Type B pancreatic cell (in vitro differentiated cells): ENCODE measurements at regions not wholly inside any gene's neighbourhood (a gene's known extent, or its start where the extent isn't known, plus 50 kb on each side); places are given as distances from the start of the nearest gene placed in this dataset.

Source experiments
- DNase-seq: peaks from one replicate; pipeline ENCODE4 v3.0.0; 2021; ENCODE audit warnings: mixed read lengths; ENCODE audit not compliant: unreplicated experiment; ENCODE audit errors: extremely low spot score
- H3K27ac Mint-ChIP-seq: 2 replicates; pipeline ENCODE4 v1.8.0; 2021; ENCODE audit warnings: mild to moderate bottlenecking, mixed read lengths
- H3K27me3 Mint-ChIP-seq: 2 replicates; pipeline ENCODE4 v1.8.0; 2021; ENCODE audit warnings: mixed read lengths
- H3K36me3 Mint-ChIP-seq: 2 replicates; pipeline ENCODE4 v1.8.0; 2021; ENCODE audit warnings: mixed read lengths
- H3K4me1 Mint-ChIP-seq: one replicate; pipeline ENCODE4 v1.8.0; 2021; ENCODE audit warnings: mixed read lengths; ENCODE audit not compliant: unreplicated experiment
- H3K4me3 Mint-ChIP-seq: 2 replicates; pipeline ENCODE4 v1.8.0; 2021; ENCODE audit warnings: mild to moderate bottlenecking, mixed read lengths
- H3K9me3 Mint-ChIP-seq: 2 replicates; pipeline ENCODE4 v1.8.0; 2021; ENCODE audit warnings: mixed read lengths
- CTCF ChIP-seq: fragments of 200-600 bp; sonication (generic); conservative IDR thresholded peaks from 2 replicates; pipeline ENCODE4 v1.5.0; 2021; ENCODE audit warnings: antibody characterized with exemption, mild to moderate bottlenecking

DNA sequence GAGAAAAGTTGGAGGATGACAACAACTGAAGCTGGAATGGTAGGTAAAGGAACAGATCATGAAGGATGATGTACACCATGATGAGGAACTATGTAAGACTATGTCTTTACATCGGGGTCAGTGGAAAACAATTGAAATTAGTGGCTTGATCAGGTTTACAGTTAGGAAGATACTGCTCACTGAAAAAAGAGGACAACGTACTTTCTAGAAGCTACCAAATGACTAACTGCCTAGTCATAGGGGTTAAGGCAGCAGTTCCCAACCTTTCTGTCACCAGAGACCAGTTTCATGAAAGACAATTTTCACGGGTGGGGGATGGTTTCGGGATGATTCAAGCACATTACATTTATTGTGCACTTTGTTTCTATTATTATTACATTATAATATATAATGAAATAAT, 91.6 kb upstream of the ANKRD1 start:
- no peaks in the 10 kb centered on the region for H3K36me3 Mint-ChIP-seq
- no peak for DNase-seq
- no peak for TF ChIP-seq CTCF
- no peaks in the 10 kb centered on the region for H3K9me3 Mint-ChIP-seq
- H3K4me1 Mint-ChIP-seq = no peaks in the 10 kb centered on the region
- H3K27me3 Mint-ChIP-seq = no peaks in the 10 kb centered on the region
- H3K27ac Mint-ChIP-seq = no peak overlapping the region
- no peak overlapping the region for H3K4me3 Mint-ChIP-seq

DNA sequence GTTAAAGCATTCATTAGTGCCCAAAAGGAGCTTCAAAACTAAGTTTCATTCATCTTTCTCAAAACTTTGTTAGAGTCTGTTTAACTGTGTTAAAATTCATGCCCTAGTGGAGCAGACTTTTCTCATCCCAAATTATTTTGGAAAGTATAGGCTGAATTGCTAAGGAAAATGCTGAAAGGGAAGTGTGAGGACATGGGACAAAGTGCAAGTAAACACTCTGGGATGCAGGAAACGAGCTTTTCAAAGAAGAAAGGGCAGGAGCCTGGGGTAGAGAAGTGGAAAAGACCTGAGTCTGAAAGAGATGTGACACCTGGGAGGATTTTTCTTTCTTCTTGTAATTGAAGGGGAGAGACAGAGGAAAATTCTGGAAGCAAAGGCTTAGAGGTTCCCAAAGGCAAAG, 93.1 kb upstream of the ANKRD1 start:
- TF ChIP-seq CTCF = no peak

GRCh38 chr10:91017198-91017597, 96.3 kb upstream of the ANKRD1 start:
- Mint-ChIP-seq H3K4me1 (peaks cover 2% of the 10 kb centered on the region), H3K27ac (no peak overlapping the region), H3K9me3 (no peaks in the 10 kb centered on the region), H3K36me3 (no peaks in the 10 kb centered on the region), H3K4me3 (no peak overlapping the region), H3K27me3 (peaks cover 11% of the 10 kb centered on the region)
- no peak for DNase-seq
- no peak for TF ChIP-seq CTCF

More for the DNA sequence above, 93.1 kb upstream of the ANKRD1 start:
- no peaks in the 10 kb centered on the region for H3K4me1 Mint-ChIP-seq
- H3K27ac Mint-ChIP-seq = no peak overlapping the region
- DNase-seq = no peak
- H3K36me3 Mint-ChIP-seq = no peaks in the 10 kb centered on the region
- H3K27me3 Mint-ChIP-seq = peaks cover 7% of the 10 kb centered on the region
- no peaks in the 10 kb centered on the region for H3K9me3 Mint-ChIP-seq
- no peak overlapping the region for H3K4me3 Mint-ChIP-seq

DNA sequence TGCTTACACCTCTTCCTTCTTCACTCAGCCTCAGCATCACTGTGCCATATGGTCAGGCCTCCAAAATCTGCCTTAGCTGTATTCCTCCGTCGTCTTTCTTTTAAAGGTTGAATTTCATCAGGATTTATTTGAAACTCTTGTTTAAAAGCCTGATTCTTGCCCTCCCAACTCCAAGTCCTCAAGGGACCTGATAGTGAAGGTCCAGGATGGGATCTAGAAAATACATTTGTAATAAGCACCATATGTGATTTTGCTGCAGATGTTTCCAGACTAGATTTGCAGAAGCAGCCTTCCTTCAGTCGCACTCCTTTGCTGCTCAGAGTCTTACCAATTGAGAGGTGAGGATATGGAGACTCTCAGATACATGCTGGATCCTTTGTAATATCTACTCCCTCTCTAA, 101.0 kb upstream of the ANKRD1 start:
- Mint-ChIP-seq H3K4me3 (no peak overlapping the region), H3K4me1 (peaks cover 17% of the 10 kb centered on the region), H3K9me3 (no peaks in the 10 kb centered on the region), H3K27ac (no peak overlapping the region), H3K36me3 (no peaks in the 10 kb centered on the region), H3K27me3 (peaks cover 23% of the 10 kb centered on the region)
- no peak for DNase-seq
- no peak for TF ChIP-seq CTCF

DNA sequence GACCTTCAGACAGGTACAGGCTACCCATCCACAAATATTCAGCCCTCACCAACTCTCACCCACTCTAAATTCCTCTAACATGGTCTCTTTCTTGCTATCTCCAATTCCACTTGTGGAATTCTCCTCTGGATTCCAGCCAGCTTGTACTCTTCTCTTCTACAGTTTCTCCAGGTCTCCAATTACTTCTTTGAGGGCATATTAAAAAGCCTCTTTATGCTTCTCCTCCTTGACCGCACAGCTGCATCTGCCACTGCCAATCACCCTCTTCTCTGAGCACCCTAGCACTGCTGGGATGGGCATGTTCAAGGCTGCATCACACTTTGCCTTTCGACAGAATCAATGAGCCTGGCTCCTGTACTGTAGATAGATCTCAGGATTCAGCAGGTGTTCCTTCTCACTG, 101.5 kb upstream of the ANKRD1 start:
- no peaks in the 10 kb centered on the region for H3K36me3 Mint-ChIP-seq
- no peak overlapping the region for H3K27ac Mint-ChIP-seq
- DNase-seq = no peak
- no peaks in the 10 kb centered on the region for H3K9me3 Mint-ChIP-seq
- no peak for TF ChIP-seq CTCF
- H3K4me1 Mint-ChIP-seq = peaks cover 17% of the 10 kb centered on the region
- H3K4me3 Mint-ChIP-seq = no peak overlapping the region
- H3K27me3 Mint-ChIP-seq = peaks cover 25% of the 10 kb centered on the region
